K562 (cell line): ENCODE measurements at regions not wholly inside any gene's neighbourhood (a gene's known extent, or its start where the extent isn't known, plus 50 kb on each side); places are given as distances from the start of the nearest gene placed in this dataset.

ENCODE experiments used
- ATAC-seq: fragments of 200-7000 bp; cut with Tn5 transposase; 3 replicates; pipeline ENCODE4 v1.9.1; 2020; ENCODE audit warnings: moderate library complexity
- BruUV-seq: library from RNA; stranded (reverse); fragments of 400-500 nt; replicated peaks from 2 replicates; lab custom pipeline; 2021; lab: Mats Ljungman, UMichigan
- CTCF ChIA-PET: fragments of 300-600 bp; formaldehyde crosslinking; extraction: SDS; loops from one replicate; lab custom pipeline; 2021; ENCODE audit warnings: low intra/inter-chr PET ratio; lab: Yijun Ruan, JAX
- POLR2A ChIA-PET: fragments of 300-600, 350-650 bp; sonication (Branson Sonifier 250); formaldehyde crosslinking; extraction: SDS; loops from one replicate; lab custom pipeline; 2021; ENCODE audit warnings: antibody characterized with exemption, inconsistent platforms; lab: Yijun Ruan, JAX
- DNase-seq, 4 experiments: peaks; one replicate each; pipeline versions ENCODE4 v3.0.0 to v3.0.0-alpha.2; 2011 to 2018; ENCODE audit warnings: low spot score in 3 of 4, mixed read lengths in 3 of 4; ENCODE audit errors: extremely low read depth in 1 of 4
- FAIRE-seq: peaks from 2 replicates; lab custom pipeline; 2011; peaks lifted over from hg19 to GRCh38; lab: Jason Lieb, UNC
- H2AFZ ChIP-seq: 2 replicates; pipeline ENCODE4 v1.6.0; 2011; ENCODE audit warnings: low read depth, low read length, control low read depth, inconsistent platforms
- H3K27ac ChIP-seq: fragments of 200-600 bp; 3 replicates; pipeline ENCODE4 v1.8.0; 2011; ENCODE audit warnings: low read depth, mild to moderate bottlenecking, control low read depth, inconsistent platforms, low read length, moderate library complexity, mixed read lengths; ENCODE audit errors: extremely low read depth
- H3K27me3 ChIP-seq, 2 experiments: fragments of 300-600 bp in 1 of 2; 2 replicates in 1 of 2; 3 replicates in 1 of 2; pipeline versions ENCODE4 v1.6.0 to v1.8.0; 2011; ENCODE audit warnings: inconsistent platforms in 2 of 2, low read length in 2 of 2, mild to moderate bottlenecking in 1 of 2, mixed read lengths in 1 of 2, moderate library complexity in 1 of 2; ENCODE audit not compliant: control insufficient read depth in 2 of 2, insufficient read depth in 2 of 2
- H3K36me3 ChIP-seq: fragments of 300-600 bp; 3 replicates; pipeline ENCODE4 v1.8.0; 2011; ENCODE audit warnings: mild to moderate bottlenecking, low read length, inconsistent platforms; ENCODE audit not compliant: control insufficient read depth, insufficient read depth
- H3K4me1 ChIP-seq, 2 experiments: fragments of 200-600 bp in 1 of 2; replicated peaks in 1 of 2; 2 replicates in 1 of 2; 3 replicates in 1 of 2; pipeline versions ENCODE4 v1.5.1 to v1.8.0; 2011; ENCODE audit warnings: inconsistent platforms in 2 of 2, low read length in 2 of 2, mild to moderate bottlenecking in 1 of 2, mixed read lengths in 1 of 2, moderate library complexity in 1 of 2; ENCODE audit not compliant: control insufficient read depth in 2 of 2, insufficient read depth in 2 of 2
- H3K4me2 ChIP-seq: 2 replicates; pipeline ENCODE4 v1.6.1; 2011; ENCODE audit warnings: low read length, control low read depth, inconsistent platforms, mixed read lengths; ENCODE audit not compliant: insufficient read depth
- H3K4me3 ChIP-seq: fragments of 200-600 bp; sonication (generic), shearing (Covaris generic); 2 replicates; pipeline ENCODE4 v1.5.1; 2016; ENCODE audit warnings: control low read depth, inconsistent platforms
- H3K79me2 ChIP-seq: fragments of 200-600 bp; 3 replicates; pipeline ENCODE4 v1.8.0; 2011; ENCODE audit warnings: low read length, inconsistent platforms; ENCODE audit not compliant: control insufficient read depth, insufficient read depth
- H3K9ac ChIP-seq, 2 experiments: 2 replicates each; pipeline versions ENCODE4 v1.6.0 to v1.6.1; 2011; ENCODE audit warnings: low read depth in 2 of 2, low read length in 2 of 2, control low read depth in 1 of 2, inconsistent platforms in 1 of 2, mild to moderate bottlenecking in 1 of 2, mixed read lengths in 1 of 2; ENCODE audit not compliant: insufficient read depth in 1 of 2
- H3K9me1 ChIP-seq: one replicate; pipeline ENCODE4 v1.6.0; 2011; ENCODE audit warnings: inconsistent platforms, mild to moderate bottlenecking, low read length, moderate library complexity; ENCODE audit not compliant: control insufficient read depth, insufficient read depth
- H3K9me3 ChIP-seq: replicated peaks from 2 replicates; pipeline ENCODE4 v1.5.1; 2011; ENCODE audit warnings: low read depth, low read length, inconsistent platforms; ENCODE audit not compliant: control insufficient read depth, insufficient read depth
- H4K20me1 ChIP-seq: replicated peaks from 2 replicates; pipeline ENCODE4 v1.6.1; 2011; ENCODE audit warnings: low read length, inconsistent platforms, mixed read lengths; ENCODE audit not compliant: control insufficient read depth, insufficient read depth
- ADNP ChIP-seq: fragments of 200-800 bp; sonication (Bioruptor generic); IDR thresholded peaks from 2 replicates; pipeline ENCODE4 v1.6.1; 2016; ENCODE audit warnings: missing genetic modification characterization, missing compliant biosample characterization
- CBX2 ChIP-seq: fragments of 200-600 bp; sonication (generic); IDR thresholded peaks from one replicate; pipeline ENCODE4 v1.6.1; 2012; ENCODE audit warnings: mild to moderate bottlenecking, low read length, inconsistent platforms; ENCODE audit not compliant: insufficient read depth, poor library complexity, severe bottlenecking
- CHAMP1 ChIP-seq: fragments of 450-650 bp; IDR thresholded peaks from 2 replicates; pipeline ENCODE4 v1.6.1; 2016; ENCODE audit warnings: mild to moderate bottlenecking
- CREBBP ChIP-seq: IDR thresholded peaks from one replicate; pipeline ENCODE4 v1.6.1; 2012; ENCODE audit warnings: low read depth, mild to moderate bottlenecking, control low read depth, inconsistent platforms, low read length
- ESRRB ChIP-seq: fragments of 250-450 bp; sonication (Bioruptor Pico); IDR thresholded peaks from 2 replicates; pipeline ENCODE4 v1.5.0; 2020; ENCODE audit warnings: mild to moderate bottlenecking, moderate library complexity, borderline replicate concordance
- HMBOX1 ChIP-seq: sonication (generic); IDR thresholded peaks from 2 replicates; pipeline ENCODE4 v1.6.1; 2016
- HMGN3 ChIP-seq: IDR thresholded peaks from 2 replicates; pipeline ENCODE4 v1.6.1; 2011; ENCODE audit warnings: borderline replicate concordance, low read depth, mild to moderate bottlenecking, mixed read lengths, low read length; ENCODE audit not compliant: insufficient read length; ENCODE audit errors: extremely low read depth
- ILF3 ChIP-seq: fragments of 450-650 bp; IDR thresholded peaks from 2 replicates; pipeline ENCODE4 v1.6.1; 2018; ENCODE audit warnings: antibody characterized with exemption, mild to moderate bottlenecking, moderate library complexity, borderline replicate concordance
- MXD1 ChIP-seq: fragments of 250-450 bp; sonication (Bioruptor Pico); IDR thresholded peaks from 2 replicates; pipeline ENCODE4 v1.8.0; 2021; ENCODE audit warnings: borderline replicate concordance, mild to moderate bottlenecking, moderate library complexity; ENCODE audit not compliant: poor library complexity, severe bottlenecking
- NCOA1 ChIP-seq: fragments of 450-650 bp; IDR thresholded peaks from 2 replicates; pipeline ENCODE4 v1.6.1; 2016; ENCODE audit warnings: low read depth
- NR0B1 ChIP-seq: fragments of 450-650 bp; IDR thresholded peaks from one replicate; pipeline ENCODE4 v1.6.1; 2018; ENCODE audit warnings: mild to moderate bottlenecking, moderate library complexity; ENCODE audit not compliant: partially characterized antibody
- RHOXF2B ChIP-seq: fragments of 250-450 bp; sonication (Bioruptor Pico); conservative IDR thresholded peaks from 2 replicates; pipeline ENCODE4 v1.5.1; 2021
- SNIP1 ChIP-seq: fragments of 450-650 bp; IDR thresholded peaks from 2 replicates; pipeline ENCODE4 v1.7.1; 2017; ENCODE audit warnings: low read depth, mild to moderate bottlenecking
- ZBTB9 ChIP-seq: fragments of 450-650 bp; formaldehyde crosslinking; IDR thresholded peaks from 2 replicates; pipeline ENCODE4 v1.4.0; 2020; ENCODE audit warnings: mild to moderate bottlenecking, moderate library complexity
- ZNF217 ChIP-seq: sonication (generic); formaldehyde crosslinking; IDR thresholded peaks from 2 replicates; pipeline ENCODE4 v1.8.0; 2022; ENCODE audit warnings: mild to moderate bottlenecking, missing genetic modification reagents
- ZNF23 ChIP-seq: fragments of 250-450 bp; sonication (Bioruptor Pico); IDR thresholded peaks from 2 replicates; pipeline ENCODE4 v1.4.0; 2020; ENCODE audit warnings: mild to moderate bottlenecking
- ZNF79 ChIP-seq: fragments of 250-450 bp; sonication (Bioruptor Pico); IDR thresholded peaks from 2 replicates; pipeline ENCODE4 v1.4.0; 2020; ENCODE audit warnings: low read depth, mild to moderate bottlenecking, moderate library complexity
- ZSCAN32 ChIP-seq: fragments of 450-650 bp; formaldehyde crosslinking; IDR thresholded peaks from 2 replicates; pipeline ENCODE4 v1.4.0; 2020; ENCODE audit warnings: mild to moderate bottlenecking, moderate library complexity
- in situ Hi-C: fragments of 300-500 bp; cut with MboI; formaldehyde crosslinking; loops from 4 replicates; pipeline ENCODE4 v1.15.0; 2018; ENCODE audit warnings: inconsistent platforms, mixed read lengths
- intact Hi-C: fragments of 100-400 bp; cut with micrococcal nuclease; formaldehyde crosslinking; loops from 2 replicates; pipeline ENCODE4 v1.14.2; 2022

- Histone ChIP-seq H3K36me3 (no peaks in the 10 kb centered on the region), H3K4me2 (no peak overlapping the region), H3K4me1 (no peaks in the 10 kb centered on the region), H3K79me2 (no peaks in the 10 kb centered on the region), H3K9ac (no peak overlapping the region), H3K9me1 (no peaks in the 10 kb centered on the region), H3K9me3 (no peaks in the 10 kb centered on the region; the same call in 1 of the 2 replicates), H3K27me3 (no peaks in the 10 kb centered on the region), H2AFZ (no peak overlapping the region), H3K4me3 (no peak overlapping the region), H3K27ac (no peak overlapping the region), H4K20me1 (no peaks in the 10 kb centered on the region)
- ATAC-seq (no peak), DNase-seq (no peak), FAIRE-seq (no peak)
- ChIA-PET CTCF (no interaction called here), POLR2A (no interaction called here)
- in situ Hi-C loops (no loop called here), intact Hi-C loops (no loop called here)
- no peak for TF ChIP-seq NCOA1
- TF ChIP-seq NR0B1: no peak
- TF ChIP-seq MXD1 (CRISPR knock-in tag): no peak
- no peak for TF ChIP-seq ZNF217 (CRISPR knock-in tag)
- no peak for TF ChIP-seq ILF3
- TF ChIP-seq ESRRB (CRISPR knock-in tag): no peak
- TF ChIP-seq HMBOX1: no peak
- TF ChIP-seq ZSCAN32: no peak
- no peak for TF ChIP-seq ZNF79 (CRISPR knock-in tag)
- no peak for TF ChIP-seq CHAMP1
- no peak for TF ChIP-seq CREBBP
- TF ChIP-seq CBX2: no peak
- TF ChIP-seq SNIP1: no peak
- TF ChIP-seq HMGN3: no peak
- TF ChIP-seq ZBTB9: no peak
- no peak for TF ChIP-seq ZNF23 (CRISPR knock-in tag)
- no peak for TF ChIP-seq RHOXF2B (CRISPR knock-in tag)
- no peak for TF ChIP-seq ADNP (tag)
- no TSS peak for BruUV-seq
Measured at GRCh38 chr3:30480587-30480986, 125.8 kb upstream of the TGFBR2 start.
